DMS53 treated with DMSO at 0.1 percent for 48 hours (cell line): ENCODE measurements at regions not wholly inside any gene's neighbourhood (a gene's known extent, or its start where the extent isn't known, plus 50 kb on each side); places are given as distances from the start of the nearest gene placed in this dataset.

Source experiments
- DNase-seq: peaks from one replicate; lab custom pipeline; 2025; ENCODE audit not compliant: unreplicated experiment; lab: John Stamatoyannopoulos, UW

DNA sequence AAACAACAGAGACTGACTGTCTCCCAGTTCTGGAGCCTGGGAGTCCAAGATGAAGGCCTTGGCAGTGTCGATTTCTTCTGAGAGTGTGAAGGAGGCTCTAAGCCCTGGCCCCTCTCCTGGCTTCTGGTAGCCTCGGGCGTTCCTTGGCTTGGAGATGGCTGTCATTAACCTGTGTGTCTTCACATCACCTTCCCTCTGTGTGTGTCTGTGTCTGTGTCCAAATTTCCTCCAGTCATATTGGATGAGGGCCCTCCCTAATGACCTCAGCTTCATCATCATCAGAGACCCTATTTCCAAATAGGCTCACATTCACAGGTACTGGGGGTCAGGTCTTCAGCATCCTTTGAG is 138.3 kb downstream of the TOMM20 start:
- no peak for DNase-seq

DNA sequence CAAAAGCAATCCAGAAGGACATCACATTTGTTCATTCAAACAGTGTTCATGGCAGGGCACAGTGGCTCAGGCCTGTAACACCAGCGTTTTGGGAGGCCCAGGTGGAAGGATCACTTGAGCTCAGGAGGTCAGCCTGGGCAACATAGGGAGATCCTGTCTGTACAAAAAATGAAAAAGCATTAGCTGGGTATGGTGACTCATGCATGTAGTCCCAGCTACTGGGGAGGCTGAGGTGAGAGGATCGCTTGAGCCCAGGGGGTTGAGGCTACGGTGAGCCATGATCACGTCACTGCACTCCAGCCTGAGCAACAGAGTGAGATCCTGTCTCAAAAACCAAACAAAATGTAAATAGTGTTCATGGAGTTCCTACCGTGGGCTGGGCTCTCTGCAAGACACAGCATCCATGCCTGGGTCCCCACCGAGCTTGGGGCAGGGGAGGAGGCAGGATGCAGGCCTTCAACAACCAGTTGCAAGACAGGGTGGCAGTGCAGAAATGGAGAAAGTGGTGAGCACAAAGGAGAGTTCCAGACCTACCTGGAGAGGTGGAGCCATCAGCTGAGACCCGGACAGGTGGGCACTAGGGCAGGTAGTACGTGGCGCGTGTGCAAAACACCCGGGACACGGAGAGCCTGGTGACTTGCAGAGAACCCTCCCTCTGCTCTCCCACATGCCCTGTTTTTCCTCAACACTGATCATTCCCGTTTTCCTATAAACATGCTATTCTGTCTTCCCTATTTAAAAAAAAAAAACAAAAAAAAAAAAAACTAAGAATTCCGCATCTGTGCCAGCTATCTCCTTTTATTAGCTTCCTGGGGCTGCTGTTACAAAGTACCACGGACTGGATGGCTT is 138.9 kb downstream of the TOMM20 start:
- DNase-seq, result no peak

DNA sequence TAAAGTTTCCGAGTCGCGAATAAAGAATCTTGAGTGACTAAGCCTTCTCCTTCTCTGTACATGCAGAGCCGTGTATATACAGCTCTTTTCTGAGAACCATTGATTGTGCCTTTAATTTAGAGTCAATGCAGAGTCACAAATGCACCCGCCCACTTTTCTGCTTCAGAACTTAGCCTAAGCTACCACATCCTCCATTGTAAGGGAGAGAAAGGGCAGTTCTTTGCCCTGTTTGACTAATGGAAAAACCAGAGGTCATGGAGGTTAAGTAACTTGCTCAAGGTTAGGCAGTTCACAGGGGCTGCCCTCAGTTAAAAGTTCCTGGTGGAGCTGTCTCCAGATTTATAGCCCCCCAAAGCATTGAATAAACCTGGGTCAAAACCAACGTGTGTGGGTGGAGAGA is 139.6 kb downstream of the TOMM20 start:
- no peak for DNase-seq

DNA sequence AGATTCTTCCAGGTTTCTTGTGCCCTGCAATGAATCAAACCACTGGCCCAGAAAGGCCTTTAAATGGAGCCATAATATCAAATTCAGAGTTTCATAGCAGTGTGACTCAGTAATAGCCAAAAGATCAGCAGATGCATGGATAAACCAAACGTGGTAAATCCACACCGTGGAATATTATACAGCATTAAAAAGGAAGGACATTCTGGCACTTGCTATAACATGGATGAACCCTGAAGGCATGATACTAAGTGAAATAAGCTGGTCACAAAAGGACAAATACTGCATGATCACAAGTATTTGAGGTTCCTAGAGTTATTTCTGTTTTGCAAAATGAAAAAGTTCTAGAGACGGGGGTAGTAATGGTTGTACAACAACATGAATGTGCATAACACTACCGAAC is 140.1 kb downstream of the TOMM20 start:
- no peak for DNase-seq

DNA sequence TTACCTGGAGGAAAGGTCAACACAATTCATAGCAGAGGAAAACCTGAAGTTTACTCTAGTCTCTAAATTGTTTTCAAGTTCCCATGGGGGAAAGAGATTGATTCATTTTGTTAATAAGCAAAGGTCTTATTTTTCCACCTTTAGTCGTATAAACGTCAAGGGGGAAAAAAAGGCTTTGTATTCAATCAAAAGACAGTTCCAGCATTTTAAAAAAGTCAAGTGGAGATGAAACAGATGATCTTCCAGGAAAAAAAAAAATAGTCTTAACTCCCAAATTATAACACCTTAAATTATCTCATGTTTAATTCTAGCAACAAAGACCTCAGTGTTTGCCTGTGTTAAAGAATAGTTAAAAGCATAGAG is 140.5 kb downstream of the TOMM20 start:
- no peak for DNase-seq

DNA sequence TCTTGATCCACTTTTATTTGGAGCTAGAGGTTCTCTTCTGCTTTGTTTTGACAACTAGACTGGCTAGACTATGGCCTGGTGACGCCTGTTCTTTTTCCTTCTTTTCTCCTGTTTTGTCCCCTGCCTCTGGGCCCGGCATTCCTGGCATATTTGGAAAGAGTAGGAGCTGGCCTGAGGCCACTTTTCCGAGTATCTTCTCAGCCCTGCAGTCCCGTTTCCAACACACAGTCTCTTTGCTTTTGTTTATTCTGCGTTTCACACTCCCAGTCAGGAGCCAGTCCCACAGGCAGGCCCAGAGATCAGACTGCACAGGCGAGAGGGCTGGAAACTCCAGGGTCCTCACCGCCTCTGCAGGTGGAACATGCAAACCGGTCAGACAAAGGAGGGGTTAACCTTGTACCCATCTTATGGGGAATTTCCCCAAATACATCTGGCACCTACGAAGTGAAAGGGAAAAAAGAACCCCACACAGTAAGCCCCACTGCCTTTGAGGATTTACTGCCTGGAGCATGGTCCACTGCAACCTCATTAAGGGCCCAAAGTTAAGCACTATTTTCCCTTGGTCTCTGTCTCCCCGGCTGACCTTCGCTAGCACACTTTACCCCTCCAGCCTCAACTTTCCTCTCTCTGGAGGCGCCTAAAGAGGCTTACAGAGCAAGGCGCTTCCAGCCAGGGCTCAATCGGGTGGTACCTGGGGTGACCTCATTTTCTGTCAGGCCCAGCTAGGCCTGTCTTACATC is 141.1 kb downstream of the TOMM20 start:
- no peak for DNase-seq

DNA sequence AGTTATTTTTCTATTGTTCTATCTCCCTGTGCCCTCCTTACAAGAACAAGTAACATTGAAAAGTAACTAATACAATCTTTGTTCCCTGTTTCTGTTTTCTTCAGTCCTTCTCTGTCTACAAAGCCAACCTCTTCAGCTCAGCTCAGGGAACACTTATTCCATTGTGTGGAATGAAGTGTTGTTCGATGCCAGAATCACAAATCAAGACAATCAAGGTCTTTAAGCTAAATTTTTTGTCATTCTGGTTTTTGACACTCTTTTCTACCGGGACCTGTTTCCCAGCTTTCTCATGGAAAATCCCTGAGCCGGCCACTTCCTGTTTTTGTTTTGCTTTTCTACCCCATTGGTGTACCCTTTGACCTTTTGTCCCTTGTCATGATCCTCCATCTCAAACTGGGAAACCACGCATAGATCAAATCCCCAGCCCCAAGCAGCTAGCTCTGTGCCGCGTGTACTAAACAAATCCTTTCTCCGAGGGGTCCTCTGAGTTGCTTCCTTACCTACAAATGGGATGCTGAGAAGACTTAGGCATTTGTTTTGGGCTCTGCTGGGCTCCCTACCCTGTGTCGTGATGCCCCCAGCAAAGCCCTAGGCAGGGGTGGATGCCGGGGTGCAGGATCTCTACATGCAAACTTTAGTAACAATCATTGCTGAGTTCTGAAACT is 141.8 kb downstream of the TOMM20 start:
- DNase-seq, result no peak

DNA sequence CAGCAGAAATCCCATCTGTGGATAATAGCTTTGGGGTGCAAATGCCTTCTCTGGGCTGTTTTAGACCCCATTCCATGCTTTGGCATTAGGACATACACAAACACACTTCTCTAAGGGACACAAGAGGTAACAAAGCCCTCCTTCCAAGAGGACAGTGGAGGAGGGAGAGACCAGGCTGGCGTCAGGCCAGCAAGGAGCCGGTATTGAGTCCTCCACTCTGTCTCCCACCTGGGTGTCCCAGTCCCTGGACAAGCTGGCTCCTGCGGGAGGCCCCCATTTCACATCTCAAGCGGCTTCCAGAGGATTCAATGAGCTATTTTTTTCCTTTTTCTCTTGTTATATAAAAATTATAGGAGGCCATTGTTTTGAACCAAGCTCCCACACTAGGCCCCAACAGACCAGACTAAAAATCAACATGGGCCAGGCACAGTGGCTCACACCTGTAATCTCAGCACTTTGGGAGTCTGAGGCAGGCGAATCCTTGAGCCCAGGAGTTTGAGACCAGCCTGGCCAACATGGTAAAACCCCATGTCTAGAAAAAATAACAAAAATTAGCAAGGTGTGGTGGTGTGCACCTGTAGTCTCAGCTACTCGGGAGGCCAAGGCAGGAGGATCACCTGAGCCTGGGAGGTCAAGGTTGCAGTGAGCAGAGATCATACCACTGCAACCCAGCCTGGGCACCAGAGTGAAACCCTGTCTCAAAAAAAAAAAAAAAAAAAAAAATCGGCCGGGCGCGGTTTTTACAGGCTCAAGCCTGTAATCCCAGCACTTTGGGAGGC is 142.9 kb downstream of the TOMM20 start:
- DNase-seq, result no peak

DNA sequence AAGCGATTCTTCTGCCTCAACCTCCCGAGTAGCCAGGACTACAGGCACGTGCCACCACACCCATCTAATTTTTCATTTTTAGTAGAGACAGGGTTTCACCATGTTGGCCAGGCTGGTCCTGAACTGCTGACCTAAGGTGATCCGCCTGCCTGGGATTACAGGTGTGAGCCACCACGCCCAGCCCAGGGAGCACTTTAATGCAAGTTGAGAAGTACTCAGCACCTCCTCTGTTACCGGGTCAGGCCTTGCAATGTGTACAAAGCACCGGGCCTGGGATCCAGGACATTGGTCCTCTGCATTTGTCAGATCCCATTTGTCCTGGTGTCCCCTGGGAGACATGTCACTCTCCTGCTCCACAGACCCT is 143.6 kb downstream of the TOMM20 start:
- DNase-seq, result no peak

DNA sequence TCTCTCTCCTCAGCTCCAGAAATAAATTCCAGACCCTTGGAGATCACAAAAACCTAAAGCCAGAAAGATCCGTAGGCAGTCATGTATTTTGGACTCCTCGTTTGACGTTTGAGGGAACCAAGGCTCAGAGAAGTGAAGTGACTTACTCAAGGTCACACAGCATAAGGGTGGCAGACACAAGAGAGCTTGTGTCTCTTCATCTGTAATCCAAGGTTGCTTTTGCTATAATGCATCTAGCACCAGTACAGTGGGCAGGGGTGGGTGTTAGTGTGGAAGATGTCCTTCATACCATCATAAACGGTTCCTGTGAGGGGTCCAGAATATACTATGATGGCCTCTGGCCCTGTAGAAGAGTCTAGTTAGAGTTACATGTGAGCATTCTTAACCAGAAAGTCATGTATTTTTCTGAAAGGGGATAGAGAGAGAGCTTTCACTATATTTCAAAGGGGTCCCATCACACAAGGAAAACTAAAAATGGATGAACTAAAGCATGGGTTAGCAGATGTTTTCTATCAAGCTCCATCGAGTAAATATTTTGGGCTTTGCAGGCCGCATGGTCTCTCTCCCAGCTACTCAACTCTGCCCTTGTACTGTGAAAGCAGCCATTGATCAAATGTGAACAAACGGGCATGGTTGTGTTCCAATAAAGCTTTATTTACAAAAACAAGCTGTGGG is 144.9 kb downstream of the TOMM20 start:
- no peak for DNase-seq

DNA sequence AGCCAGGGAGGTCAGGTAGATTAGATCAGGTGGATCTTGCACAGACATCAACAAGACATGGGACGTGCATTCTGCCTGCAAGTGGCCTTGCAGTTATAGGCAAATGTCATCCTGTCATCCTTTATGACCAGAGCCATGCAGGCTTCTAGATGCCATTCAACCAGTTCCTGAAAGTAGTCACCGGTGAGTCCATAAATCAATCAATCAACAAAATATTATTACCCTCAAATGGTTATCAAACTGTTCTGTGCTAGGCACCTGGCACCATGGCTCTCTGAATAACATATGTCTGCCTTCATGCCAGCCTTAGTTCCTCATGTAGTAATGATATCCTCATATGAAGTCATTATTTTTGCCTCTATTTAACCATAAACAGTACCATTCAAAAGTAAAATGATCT is 146.9 kb downstream of the TOMM20 start:
- no peak for DNase-seq

DNA sequence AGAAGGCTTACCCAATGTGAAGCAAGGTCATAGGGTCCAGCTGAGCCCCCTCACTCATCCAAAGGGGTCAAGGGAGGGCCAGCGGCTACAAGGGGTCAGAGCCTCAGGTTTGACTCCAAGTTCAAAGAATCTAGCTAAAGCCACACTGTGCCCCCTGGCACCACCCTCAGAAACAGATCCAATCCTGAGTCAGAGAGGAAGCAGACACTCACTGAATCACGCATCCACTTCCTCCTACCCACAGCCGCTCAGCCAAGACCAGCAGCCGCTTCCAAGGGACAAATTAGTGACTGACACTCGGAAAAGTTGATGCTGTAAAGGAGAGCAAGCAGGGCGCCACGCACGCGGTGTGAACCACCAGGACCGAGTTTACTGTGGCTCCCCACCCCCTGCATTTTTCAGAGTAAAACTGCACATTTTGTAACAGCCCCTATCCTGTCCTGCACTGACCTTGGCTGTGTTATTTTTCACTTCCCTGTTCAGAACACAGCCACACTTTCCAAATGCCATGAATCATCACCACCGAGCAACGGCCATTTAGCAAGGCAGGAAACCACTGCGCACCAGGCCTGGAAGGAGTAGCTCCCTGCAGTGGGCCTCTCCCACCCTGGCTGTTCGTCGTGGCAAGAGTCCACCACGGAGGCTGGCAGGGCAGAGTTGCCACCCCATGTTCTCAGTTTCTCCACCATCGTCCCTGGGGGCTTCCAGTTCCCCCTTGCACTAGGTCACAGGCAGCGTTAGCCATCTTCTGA is 147.8 kb downstream of the TOMM20 start:
- DNase-seq, result peak; percentile 47

DNA sequence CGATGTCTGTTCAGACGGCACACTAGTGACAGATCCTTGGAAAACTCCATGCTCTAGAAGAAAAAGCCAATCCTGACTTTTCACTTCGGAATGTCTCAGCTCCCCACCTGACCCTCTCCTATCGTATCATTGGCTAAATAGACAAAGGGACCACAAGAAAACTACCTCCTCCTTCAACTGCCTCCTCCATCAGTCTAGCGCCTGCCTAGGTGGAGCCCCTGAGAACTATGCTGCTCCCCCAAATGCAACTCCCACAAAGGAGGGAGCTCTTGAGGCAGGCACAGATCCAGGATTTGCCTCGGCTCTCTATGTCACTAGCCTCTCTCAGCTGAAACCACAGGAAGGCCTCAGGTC is 148.4 kb downstream of the TOMM20 start:
- no peak for DNase-seq

DNA sequence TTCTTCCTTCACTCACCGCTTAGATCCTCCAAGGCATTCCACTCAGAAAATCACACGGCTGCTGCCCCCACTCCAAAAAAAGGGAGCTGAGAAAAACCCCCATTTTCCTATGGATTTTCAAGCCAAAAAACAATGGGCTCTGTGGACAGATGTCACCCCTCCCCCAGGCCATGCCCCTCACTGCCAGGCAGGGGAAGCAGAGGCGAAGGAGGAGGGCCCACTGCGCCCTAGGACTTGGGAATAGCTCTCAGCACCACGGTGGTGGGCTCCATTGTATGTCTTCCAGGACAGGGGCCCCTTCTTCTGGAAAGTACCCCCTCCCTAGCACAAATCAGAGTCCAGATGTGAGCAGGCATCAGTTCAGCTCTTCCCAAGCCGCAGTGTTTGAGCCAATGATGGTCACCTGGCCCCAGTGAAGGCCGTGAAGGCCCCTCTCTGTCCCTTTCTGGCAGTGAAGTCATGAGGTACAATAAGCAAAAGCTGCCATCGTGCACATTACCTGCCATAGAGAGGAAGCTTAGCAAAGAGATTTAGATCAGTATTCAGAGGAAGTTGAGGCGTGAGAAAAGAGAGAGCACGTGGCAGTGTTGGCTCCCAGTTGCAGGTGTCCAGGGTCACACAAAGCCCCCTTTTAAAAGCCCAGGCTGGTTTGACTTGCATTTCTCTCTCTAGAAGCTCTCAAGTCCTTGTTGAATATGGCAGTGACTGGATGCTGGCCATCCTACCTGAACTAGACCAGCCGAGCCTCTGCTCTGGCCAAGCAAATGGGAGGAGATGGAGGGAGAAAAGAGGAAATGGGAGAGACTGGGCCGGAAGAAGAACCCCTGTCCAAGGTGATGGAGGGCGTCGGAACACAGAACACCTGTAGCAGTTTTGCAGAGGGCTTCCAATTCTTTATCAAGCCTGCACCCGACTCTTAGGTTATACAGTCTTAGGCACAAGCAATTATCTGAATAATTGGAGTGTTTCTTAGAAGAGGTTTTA is 149.0 kb downstream of the TOMM20 start:
- no peak for DNase-seq

DNA sequence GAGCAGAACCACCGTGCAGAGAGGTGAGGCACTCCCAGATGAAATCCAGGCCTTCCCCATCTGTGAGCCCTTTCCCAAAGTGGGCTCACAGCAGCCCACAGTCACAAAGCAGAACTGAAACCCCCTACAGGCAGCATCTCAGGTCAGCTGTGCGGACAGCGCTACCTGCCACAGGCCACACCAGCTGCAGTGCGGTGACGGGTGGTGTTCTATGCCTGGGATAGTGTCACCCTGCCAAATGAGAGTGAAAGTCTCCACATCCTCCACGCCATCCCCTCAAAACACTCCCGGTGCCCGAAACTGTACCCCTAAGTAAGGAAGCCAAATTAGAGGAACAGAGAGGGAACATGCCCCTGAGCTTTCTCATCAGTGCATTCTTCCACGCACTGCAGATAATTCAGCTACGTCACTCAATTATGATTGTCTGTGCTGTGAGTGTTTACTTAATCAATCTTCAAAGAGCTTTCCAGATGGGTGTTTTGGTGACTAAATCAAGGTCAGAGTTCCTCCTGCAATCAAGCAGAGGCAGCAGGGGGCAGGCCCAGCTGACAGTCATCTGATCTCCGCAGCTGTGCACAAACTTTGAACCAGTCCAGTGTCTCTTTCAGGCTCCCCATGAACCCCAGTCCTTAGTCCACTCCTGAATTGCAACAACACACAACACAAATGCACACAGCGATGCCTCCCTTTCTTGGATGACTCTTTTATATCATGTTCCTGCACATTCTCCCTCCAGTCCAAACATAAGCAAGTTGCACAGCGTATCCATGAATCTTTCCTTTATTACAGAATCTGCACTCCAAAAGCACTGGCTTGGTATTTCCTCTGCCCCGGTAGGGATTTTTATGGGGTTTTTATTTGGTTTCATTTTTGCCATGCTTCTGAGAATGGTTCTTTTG is 150.0 kb downstream of the TOMM20 start:
- DNase-seq, result peak; percentile 88

DNA sequence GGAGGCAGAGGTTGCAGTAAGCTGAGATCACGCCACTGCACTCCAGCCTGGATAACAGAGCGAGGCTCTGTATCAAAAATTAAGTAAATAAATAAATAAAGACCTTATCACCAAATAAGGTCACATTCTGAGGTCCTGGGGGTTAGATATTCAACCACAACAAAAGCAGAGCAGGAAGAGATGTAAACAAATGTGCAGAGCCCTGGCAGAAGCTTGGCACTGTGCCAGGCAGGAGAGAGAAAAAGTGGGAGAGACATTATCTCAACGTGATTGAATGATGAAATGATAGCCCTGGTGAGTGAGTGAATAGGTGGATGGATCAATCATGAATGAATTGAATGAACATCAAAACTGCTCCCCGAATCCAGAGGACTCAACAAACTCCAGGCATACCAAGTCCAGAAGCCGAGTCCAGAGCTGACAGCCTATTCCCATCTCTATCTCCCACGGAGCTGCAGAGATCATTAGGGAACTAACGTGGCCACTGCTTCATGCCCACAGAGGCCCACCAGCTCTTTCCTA is 150.7 kb downstream of the TOMM20 start:
- DNase-seq, result peak; percentile 79

DNA sequence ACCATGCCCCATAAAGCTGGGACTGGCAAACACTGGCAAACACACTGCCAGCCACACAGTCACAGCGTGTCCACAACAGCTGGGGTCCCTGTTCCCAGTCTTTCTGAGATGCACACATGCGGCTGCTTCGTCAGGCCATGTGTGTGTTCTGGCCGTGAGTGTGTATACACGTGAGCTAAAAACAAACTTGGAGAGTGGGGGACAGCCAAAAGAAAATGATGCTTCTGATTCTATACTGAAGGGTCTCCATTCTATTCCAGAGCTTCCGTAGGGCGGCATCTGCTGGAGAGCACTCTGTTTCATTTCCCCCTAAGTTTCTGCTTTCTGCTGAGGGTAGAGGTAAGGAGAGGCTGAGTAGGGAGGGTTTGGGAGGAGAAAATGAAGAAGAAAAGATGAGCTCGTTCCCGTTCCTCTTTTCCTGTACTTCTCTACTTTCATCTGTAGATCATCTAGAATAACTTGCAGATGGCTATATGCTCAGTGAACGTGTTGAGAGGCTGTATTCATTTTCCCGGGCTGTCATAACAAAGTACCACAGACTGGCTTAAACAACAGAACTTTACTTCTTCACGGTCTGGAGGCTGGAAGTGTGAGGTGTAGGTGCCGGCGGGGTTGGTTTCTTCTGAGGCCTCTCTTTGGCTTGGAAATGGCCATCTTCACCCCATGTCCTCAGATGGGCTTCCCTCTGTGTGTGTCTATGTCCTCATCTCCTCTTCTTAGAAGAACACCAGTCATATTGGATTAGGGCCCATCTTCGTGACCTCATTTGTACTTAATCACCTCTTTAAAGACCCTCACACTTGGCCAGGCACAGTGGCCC is 151.6 kb downstream of the TOMM20 start:
- no peak for DNase-seq
